ENCODE measurements at regions not wholly inside any gene's neighbourhood (a gene's known extent, or its start where the extent isn't known, plus 50 kb on each side); places are given as distances from the start of the nearest gene placed in this dataset. TPM values are rescaled to one million over a fixed set of nuclear protein-coding genes. Genes with fewer than 3 reads are reported as not detected.
A peak's percentile ranks its signal among the peaks of the same experiment; 100 is the strongest.

GRCh38 chr15:67980773-67981685 is 73.1 kb upstream of the PIAS1 start:
- no peak for DNase-seq (ENCODE audit: low read depth)

GRCh38 chr15:67981848-67982247 is 72.3 kb upstream of the PIAS1 start:
- DNase-seq (ENCODE audit: low read depth): no peak

- no peak for DNase-seq (ENCODE audit: low read depth)
These were observed 62.4 kb upstream of the PIAS1 start for GRCh38 chr15:67991706-67992105.

- DNase-seq (ENCODE audit: low read depth): no peak
These were observed 61.7 kb upstream of the PIAS1 start for GRCh38 chr15:67992411-67992810.

- DNase-seq (ENCODE audit: low read depth): peak; percentile 56
These were observed 61.3 kb upstream of the PIAS1 start for GRCh38 chr15:67992834-67993233.

- peak; percentile 24 for DNase-seq (ENCODE audit: low read depth)
These were observed 56.1 kb upstream of the PIAS1 start for GRCh38 chr15:67997996-67998395.

- peak; percentile 50 for DNase-seq (ENCODE audit: low read depth)
These were observed 55.4 kb upstream of the PIAS1 start for GRCh38 chr15:67998599-67999133.

- DNase-seq (ENCODE audit: low read depth): no peak
These were observed 54.6 kb upstream of the PIAS1 start for GRCh38 chr15:67999320-68000100.

GRCh38 chr15:68000754-68001153 is 53.4 kb upstream of the PIAS1 start:
- no peak for DNase-seq (ENCODE audit: low read depth)

GRCh38 chr15:68001811-68002210 is 52.3 kb upstream of the PIAS1 start:
- no peak for DNase-seq (ENCODE audit: low read depth)

GRCh38 chr15:68003297-68003696 is 50.8 kb upstream of the PIAS1 start:
- no peak for DNase-seq (ENCODE audit: low read depth)

Small RNA genes lying in the stretch of these regions (small RNA-seq; reads per million reads assigned to genes)
- gene AC022254.1: not detected
